GM21529 (cell line): ENCODE measurements at regions not wholly inside any gene's neighbourhood (a gene's known extent, or its start where the extent isn't known, plus 50 kb on each side); places are given as distances from the start of the nearest gene placed in this dataset.
A peak's percentile ranks its signal among the peaks of the same experiment; 100 is the strongest.
"Not testable (repeated sequence)": the region's sequence is repeated elsewhere in the genome, so short reads cannot be mapped to it uniquely, and the experiment has no call there.

ENCODE experiments used
- ATAC-seq: cut with Tn5 transposase; IDR thresholded peaks from one replicate; pipeline ENCODE4 v1.9.1; 2021; ENCODE audit not compliant: unreplicated experiment

DNA sequence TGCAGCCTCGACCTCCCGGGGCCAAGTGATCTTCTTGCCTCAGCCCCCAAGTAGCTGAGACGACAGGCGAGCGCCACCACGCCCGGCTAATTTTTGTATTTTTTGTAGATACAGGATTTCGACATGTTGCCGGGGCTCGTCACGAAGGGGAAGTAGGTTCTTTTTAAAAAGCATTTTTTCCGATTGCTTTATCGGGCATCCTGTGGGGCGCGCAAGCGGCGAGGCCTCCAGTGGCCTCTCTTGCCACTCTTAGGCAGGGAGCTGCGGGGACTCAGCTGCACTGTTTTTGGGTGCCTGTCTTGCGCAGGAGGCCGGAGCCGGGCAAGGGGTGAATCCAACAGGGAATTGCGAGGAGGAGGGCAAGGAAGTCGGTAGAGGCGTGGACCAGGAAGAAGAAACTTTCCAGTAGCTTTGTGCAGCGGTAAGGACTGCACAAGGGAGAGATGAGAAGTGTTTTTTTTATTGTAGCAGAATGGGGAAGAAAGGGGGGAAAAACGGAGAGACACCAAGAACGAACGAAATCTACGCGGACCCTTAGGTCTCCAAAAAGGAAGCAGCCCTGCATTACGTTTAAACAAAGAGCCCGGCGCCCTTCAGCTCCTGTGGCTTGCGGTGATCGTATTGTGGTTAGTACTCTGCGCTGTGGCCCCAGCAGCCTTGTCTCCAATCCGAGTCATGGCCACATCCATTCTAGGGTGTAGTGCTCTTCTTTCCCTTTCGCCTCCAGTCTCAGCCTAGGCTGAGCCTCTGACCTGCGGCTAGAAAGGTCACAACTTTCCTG, 164.8 kb downstream of the PPIAL4G start:
- ATAC-seq: peak; percentile 66

DNA sequence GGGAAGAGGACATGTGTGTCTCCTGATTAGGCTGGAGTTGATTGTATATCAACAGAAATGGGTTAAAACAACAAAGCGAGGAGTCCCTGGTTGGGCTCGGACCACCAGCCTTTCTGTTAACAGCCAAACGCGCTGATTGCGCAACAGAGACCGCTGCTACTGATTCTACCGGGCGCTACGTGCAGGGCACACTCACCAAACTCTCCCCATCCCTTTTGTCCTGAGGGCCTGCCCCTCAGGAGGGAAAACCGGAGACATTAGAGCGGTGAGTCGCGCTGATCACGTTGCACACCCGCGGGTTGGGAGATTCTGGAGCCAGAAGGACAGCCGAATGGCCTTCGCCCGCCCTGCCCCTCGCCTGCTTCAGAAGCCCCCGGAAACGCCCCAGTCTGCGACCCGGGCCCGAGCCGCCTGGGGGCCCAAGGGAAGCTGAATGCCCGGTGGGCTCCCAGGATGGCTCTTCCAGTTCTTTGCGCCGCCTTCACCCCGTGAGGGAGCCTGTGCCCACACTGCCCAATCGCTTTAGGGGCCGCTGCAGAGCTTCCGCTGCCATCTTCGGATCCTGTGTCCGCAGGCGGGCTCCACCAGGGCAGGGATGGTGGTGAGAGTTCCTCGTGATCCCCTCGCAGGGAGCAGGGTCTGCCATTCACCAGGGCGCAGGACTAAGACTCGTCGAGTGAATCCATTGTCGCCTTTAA, 165.4 kb upstream of the NBPF11 start:
- no peak for ATAC-seq

DNA sequence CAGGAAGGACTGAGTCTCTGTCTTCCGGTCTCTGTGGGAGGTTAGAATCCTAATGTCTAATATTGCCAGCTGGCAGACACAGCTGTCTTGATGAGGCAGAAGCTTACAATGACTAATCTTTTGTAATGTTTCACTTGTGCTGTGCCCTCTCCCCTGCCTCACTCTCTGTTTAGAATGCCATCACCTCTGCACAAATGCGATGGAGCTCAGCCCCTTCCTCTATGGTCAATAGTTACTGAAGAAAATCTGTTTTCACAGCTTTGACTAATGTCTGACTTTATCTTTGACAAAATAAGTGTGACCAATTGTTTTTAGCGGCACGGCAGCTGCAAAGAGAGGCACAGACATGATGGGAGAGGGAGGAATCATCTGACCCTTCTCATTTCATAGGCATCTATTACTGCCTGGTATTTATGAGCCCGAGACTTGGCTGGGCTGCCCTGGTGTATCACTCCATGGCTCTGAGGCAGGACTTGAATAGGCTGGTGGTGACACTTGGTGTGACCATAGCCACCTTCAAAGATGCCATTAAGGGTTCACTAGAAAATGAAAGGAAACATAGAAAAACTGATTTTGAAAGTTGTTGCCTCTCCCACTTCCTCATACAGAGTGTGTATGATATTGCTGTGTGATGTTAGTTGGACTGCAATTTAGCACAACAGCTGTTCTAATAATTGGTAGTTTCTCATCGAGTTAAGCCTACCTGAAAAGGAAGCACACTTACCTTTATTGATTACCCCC, 163.2 kb upstream of the NBPF11 start:
- peak; percentile 85 for ATAC-seq

DNA sequence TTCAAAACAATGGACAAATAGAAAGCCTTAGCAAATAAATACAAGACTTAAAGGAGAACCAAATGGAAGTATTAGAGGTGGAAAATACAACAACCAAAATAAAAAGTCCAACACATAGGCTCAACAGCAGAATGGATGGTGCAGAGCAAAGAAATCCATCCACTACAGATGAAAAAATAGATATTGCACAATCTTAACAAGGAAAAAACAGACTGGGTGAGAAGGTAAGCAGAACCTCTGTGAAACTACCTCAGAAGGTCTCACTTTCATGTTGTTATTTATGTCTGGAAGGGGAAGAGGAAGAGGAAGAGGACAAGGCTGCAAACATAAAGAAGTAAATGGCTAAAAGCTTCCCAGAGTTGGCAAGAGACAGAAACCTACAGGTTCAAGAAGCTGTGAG, 158.7 kb upstream of the NBPF11 start:
- no peak for ATAC-seq

DNA sequence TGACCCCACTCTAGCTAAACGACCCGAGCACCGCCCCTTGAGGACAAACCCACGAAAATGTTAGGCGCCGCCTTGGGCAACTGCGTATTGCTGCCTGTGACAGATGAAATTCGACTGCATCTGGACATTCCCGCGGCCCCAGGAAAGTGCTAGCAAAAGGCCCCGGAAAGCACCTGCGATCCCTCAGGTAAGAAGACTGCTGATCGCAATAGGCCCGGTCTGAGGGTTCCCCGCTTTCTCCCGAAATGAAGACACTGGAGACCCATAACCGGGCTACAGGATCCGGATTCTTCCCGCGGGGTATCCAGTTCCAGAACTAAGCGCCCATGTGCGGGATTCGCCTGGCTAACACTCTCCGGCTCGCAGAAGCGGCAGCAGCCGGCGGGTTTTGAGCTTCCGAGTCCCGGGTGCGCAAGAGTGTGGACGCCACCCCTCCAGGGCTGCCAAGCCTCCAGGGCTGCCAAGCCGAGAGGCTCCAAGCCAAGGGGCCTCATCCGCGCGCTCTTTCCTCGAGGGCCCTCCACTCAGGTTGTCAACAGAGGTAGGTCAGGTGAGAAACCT, 157.9 kb upstream of the NBPF11 start:
- no peak for ATAC-seq

DNA sequence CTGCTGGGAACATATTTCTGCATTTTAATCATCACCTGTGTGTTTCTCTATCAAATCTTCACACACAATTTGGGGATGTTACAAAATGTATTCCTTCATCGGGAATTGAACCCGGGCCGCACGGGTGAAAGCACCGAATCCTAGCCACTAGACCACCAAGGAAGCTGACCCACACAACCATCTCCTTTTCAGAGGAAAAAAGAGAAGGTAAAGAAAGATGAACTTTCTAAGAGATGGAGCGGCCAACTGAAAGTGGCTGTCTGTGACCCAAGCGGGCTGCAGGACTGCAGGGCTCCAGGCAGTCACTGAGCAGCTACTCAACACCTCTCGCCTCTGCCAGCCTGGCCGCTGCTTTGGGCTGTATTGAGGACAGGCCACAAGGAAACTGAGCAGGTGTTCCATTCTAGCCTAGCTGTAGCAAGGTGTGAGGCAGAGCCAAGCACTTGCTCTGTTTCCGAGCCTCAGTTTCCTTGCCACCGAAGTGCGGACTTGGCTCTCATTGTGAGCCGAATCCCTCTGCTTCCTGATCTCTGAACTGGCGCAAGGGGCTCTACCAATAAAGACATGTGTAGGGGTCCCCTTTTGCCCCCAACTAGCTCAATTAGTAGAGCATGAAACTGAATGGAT, 156.9 kb upstream of the NBPF11 start:
- ATAC-seq: no peak

DNA sequence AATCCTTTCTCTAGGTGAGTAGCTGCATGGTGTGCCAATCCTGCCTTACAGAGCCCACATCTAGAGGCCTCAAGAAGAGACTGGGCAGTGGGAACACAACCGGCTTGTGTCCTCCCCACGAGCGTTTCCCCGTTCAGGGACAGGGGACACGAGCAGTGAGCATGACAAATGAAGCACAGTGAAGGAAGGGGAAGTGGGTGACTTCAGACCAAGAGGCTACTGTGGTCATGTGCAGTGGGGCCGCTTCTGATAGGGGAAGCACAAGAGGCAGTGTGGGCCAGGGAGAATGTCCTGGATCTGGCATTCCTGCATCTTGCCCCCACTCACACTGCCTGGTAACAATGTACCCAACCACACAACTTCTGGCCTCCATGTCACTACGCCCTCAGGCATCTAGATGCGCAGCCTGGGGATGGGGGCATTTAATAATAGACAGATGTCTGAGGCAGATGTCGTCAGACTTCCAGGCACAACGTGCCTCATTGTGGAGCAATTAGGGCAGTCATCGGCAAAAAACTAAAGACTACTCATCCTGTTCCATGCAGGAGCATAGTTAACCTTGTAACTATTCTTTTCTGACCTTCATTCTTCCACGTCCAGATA, 155.6 kb upstream of the NBPF11 start:
- ATAC-seq: no peak

DNA sequence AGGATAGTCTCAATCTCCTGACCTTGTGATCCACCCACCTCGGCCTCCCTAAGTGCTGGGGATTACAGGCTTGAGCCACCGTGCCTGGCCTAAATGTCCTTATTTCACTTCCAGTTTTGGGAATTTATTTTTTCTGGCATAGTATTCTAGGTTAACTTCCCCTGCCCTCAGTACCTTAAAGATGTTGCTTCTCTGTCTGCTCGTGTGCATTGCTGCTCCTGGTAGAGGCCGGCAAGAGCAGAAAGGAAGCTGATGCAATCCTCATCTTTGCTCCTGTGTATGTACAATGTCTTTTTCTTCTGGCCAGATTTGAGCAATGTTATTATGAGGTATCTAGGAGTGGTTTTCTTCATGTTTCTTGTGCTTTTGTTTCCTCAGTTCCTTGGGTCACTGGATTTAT, 152.9 kb upstream of the NBPF11 start:
- not testable (repeated sequence) for ATAC-seq

DNA sequence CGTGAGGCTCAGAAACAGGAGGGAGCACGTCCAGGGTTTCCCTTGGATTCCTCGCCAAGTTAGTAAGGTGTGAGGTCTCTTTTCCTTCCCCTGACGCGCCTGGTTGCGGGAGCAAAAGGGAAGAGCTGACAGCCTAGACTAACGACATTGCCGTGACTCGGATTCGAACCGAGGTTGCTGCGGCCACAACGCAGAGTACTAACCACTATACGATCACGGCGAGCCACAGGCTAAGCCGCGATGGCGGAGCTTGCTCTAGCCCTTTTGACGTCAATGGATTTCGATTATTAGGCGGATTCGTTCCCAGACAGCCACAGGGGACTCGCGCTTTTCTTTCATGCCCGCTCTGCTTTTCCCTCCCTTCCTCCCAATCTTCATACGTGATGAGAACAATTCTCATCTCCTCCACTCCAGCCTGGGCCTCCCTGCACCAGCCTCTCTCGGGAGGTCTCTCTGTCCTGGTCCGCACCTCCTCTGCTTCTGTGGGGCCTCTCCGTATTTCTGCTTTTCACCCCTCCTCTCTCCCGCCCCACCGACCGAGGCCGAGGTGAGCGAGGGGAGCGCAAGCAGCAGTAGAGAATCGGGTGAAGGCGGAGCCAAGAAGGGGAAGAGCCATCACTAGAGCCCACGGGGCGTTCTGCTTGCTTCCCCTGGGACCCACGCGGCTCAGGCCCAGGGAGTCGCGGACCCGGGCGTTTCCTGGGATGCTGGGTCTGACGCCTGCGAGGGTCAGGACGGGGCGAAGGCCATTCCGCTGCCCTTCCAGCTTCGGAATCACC, 150.7 kb upstream of the NBPF11 start:
- ATAC-seq: peak; percentile 82

DNA sequence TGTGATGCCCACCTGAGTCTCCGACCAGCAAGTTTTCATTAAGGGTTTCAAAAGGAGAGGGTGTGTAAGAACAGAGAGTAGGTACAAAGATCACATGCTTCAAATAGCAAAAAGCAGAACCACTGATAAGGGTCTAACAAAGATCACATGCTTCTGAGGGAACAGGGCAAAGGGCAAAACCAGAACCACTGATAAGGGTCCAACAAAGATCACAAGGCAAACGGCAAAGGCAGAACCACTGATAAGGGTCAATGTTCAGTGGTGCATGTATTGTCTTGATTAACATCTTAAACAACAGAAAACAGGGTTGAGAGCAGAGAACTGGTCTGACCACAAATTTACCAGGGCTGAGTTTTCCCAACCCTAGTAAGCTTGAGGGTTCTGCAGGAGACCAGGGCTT, 145.8 kb upstream of the NBPF11 start:
- ATAC-seq: not testable (repeated sequence)

DNA sequence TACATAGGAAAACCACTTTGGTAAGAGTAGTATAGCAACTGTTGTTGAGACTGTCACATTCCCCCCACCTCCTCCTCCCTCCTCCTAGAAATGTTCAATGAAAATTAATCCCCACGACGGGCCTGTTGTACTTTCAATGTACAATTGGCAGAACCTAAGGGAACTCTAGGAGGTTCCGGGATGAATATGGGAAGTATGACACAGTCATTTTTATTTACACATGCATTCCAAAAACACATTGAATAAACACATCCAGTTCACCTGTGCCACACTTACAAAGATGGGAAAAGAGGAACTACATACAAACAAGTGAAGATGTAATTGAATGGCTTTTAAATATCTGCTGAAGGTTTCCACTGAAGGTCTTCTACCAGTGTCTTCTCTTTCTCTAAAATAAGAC, 144.4 kb upstream of the NBPF11 start:
- no peak for ATAC-seq

DNA sequence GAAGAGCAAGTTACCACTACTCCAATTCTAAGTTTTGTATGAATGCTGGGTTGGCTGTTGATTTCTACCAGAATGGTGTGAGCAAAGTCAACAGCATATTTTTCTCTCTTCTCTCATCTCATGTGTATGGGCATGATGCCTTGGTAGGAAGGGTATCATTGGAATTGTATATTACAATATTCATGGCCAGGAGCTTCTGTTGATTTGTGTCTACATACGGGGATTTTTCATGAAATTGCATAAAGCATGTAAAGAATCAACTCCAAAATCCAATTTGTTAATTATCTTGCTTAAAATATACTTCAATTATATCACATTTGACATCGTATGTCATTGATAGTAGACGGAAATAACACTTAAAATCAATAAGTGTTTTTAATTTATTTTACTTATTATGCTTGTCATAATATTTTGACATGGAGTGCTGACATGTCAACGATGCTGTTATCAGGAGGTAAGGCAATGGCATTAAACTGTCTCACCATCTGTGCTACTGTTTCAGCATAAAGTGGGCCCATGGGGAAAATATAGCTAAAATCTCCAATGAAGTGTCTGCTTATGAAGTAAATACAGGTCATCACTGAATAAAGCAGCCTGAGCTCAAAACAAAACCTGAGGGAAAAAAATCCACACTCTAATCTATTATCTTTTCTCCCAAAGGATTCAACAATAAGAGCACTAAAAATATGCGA, 142.2 kb upstream of the NBPF11 start:
- ATAC-seq: no peak

DNA sequence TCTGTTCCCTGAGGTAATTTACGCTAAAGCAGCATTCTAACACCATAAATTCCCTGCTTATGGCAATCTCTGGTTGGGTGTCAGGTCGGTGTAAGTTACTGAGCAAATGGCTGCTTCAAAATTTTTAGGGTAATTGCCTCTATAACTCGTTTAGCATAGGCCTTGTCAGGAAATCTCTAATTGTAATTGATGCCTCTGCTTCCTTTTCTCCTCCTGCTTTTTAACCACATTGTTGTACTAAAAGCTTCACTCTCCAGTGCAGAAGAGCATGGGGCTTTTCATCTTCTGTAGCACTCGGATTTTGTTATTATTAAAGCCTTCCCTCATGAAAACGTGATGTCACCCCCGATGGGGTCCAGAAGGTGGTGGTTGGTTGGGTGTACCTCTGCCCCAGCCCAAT, 141.6 kb upstream of the NBPF11 start:
- no peak for ATAC-seq

DNA sequence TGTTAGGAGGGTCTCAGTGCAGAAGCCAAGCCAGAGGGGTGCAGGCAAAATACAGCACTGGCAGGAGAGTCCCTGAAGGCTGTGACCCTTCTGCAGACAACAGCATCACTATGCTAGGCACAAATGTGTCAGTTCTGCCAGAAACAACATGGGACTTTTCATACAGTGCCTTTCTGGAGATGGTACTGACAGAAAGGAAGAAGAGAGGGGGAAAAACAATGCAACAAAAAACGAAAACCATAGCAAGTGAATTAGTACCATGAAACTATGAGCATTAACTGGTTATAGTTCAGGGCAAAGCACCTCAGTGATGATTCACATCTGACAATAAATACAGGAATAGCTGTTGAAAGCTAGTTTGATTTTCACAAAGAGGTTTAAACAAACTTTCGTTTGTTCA, 140.8 kb upstream of the NBPF11 start:
- no peak for ATAC-seq

DNA sequence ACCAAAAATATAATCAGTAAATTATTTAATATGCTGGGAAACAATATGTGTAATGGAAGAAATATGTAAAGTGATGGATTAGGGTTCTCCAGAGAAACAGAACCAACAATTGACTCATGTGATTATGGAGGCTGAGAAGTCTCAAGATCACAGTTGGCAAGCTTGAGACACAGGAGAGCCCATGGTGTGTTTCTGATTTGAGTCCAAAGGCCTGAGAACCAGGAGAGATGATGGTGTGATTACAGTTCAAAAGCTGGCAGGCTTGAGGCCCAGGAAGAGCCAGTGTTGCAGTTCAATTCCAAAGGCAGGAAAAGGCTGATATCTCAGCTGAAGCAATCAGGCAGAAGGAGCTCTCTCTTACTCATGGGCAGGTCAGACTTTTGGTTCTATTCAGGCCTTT, 138.8 kb upstream of the NBPF11 start:
- ATAC-seq: no peak

DNA sequence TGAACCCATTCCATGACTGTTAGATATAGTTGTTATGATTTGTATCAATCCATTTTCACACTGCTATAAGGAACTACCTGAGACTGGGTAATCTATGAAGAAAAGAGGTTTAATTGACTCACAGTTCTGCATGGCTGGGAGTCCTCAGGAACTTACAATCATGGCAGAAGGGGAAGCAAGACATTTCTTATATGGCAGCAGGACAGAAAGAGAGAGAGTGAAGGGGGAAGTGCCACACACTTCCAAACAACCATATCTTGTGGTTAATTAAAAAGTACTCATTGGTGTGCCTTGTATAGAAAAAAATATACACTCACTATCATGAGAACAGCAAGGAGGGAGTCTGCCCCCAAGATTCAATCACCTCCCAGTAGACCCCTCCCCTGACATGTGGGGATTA, 137.6 kb upstream of the NBPF11 start:
- ATAC-seq: no peak

DNA sequence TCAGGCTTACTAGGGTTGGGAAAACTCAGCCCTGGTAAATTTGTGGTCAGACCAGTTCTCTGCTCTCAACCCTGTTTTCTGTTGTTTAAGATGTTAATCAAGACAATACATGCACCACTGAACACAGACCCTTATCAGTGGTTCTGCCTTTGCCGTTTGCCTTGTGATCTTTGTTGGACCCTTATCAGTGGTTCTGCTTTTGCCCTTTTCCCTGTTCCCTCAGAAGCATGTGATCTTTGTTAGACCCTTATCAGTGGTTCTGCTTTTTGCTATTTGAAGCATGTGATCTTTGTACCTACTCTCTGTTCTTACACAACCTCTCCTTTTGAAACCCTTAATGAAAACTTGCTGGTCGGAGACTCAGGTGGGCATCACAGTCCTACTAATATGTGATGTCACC, 133.9 kb upstream of the NBPF11 start:
- not testable (repeated sequence) for ATAC-seq

DNA sequence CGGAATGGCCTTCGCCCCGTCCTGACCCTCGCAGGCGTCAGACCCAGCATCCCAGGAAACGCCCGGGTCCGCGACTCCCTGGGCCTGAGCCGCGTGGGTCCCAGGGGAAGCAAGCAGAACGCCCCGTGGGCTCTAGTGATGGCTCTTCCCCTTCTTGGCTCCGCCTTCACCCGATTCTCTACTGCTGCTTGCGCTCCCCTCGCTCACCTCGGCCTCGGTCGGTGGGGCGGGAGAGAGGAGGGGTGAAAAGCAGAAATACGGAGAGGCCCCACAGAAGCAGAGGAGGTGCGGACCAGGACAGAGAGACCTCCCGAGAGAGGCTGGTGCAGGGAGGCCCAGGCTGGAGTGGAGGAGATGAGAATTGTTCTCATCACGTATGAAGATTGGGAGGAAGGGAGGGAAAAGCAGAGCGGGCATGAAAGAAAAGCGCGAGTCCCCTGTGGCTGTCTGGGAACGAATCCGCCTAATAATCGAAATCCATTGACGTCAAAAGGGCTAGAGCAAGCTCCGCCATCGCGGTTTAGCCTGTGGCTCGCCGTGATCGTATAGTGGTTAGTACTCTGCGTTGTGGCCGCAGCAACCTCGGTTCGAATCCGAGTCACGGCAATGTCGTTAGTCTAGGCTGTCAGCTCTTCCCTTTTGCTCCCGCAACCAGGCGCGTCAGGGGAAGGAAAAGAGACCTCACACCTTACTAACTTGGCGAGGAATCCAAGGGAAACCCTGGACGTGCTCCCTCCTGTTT, 128.9 kb upstream of the NBPF11 start:
- peak; percentile 84 for ATAC-seq
